ENCODE measurements at regions not wholly inside any gene's neighbourhood (a gene's known extent, or its start where the extent isn't known, plus 50 kb on each side); places are given as distances from the start of the nearest gene placed in this dataset.

DNA sequence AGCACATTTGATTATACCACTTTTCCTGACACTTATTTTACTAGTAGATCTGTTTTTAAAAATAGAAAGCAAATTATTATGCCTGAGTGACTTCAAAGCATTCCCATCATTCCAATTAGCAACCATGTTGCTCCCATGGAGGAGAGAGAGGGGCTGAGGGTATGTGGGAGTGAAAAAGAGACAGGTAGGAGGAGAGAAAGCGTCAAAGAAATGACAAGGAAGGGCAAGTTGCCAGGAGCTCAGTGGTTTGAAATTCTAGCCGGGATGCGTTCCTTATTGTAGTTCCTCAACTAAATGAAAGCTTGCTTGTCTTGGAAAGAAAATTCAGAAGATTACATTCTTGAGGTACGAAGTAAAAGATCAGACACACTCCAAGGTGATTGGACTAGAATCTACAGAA, 92.4 kb upstream of the PKP2 start:
- TF ChIP-seq, protein P1, sequence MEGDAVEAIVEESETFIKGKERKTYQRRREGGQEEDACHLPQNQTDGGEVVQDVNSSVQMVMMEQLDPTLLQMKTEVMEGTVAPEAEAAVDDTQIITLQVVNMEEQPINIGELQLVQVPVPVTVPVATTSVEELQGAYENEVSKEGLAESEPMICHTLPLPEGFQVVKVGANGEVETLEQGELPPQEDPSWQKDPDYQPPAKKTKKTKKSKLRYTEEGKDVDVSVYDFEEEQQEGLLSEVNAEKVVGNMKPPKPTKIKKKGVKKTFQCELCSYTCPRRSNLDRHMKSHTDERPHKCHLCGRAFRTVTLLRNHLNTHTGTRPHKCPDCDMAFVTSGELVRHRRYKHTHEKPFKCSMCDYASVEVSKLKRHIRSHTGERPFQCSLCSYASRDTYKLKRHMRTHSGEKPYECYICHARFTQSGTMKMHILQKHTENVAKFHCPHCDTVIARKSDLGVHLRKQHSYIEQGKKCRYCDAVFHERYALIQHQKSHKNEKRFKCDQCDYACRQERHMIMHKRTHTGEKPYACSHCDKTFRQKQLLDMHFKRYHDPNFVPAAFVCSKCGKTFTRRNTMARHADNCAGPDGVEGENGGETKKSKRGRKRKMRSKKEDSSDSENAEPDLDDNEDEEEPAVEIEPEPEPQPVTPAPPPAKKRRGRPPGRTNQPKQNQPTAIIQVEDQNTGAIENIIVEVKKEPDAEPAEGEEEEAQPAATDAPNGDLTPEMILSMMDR (IDR thresholded peaks at IDR 0.05 in 8 of 11, conservative IDR thresholded peaks at IDR 0.05 in 3 of 11) = no peak
- TF ChIP-seq POLR2A (IDR thresholded peaks at IDR 0.05) = no peak

Data from spleen (tissue), 7 donors.